GM19324 (cell line): ENCODE measurements at regions not wholly inside any gene's neighbourhood (a gene's known extent, or its start where the extent isn't known, plus 50 kb on each side); places are given as distances from the start of the nearest gene placed in this dataset.

Experiments used
- ATAC-seq: cut with Tn5 transposase; IDR thresholded peaks from one replicate; pipeline ENCODE4 v1.9.1; 2021; ENCODE audit warnings: mild to moderate bottlenecking, moderate library complexity; ENCODE audit not compliant: unreplicated experiment, low FRiP score

- no peak for ATAC-seq
Observed at GRCh38 chr15:47602121-47602520, 115.2 kb upstream of the SEMA6D start.

- ATAC-seq, result no peak
Observed at GRCh38 chr15:47603026-47603425, 114.3 kb upstream of the SEMA6D start.

GRCh38 chr15:47607695-47608094 lies 109.6 kb upstream of the SEMA6D start:
- no peak for ATAC-seq

DNA sequence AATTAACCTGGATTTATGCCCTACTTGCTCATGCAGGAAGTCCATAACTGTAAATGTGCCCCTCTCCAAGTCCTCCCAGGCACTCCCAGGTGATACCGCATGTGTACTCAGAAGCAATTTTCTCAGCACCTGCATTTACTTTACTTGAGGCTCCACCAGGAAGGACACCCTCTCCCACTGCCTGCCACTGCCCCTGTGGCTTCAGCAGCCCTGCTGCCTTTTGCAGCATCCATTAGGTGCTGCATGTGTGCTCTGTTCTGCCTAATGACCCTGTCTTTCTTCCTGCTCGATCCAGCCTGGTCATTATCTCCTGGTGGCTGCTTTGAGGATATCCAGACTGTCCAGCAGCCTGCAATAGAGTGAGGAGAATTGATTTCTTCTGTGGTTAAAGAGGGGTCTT lies 107.6 kb upstream of the SEMA6D start:
- no peak for ATAC-seq

- ATAC-seq, result no peak
Observed at GRCh38 chr15:47610736-47611135, 106.6 kb upstream of the SEMA6D start.

DNA sequence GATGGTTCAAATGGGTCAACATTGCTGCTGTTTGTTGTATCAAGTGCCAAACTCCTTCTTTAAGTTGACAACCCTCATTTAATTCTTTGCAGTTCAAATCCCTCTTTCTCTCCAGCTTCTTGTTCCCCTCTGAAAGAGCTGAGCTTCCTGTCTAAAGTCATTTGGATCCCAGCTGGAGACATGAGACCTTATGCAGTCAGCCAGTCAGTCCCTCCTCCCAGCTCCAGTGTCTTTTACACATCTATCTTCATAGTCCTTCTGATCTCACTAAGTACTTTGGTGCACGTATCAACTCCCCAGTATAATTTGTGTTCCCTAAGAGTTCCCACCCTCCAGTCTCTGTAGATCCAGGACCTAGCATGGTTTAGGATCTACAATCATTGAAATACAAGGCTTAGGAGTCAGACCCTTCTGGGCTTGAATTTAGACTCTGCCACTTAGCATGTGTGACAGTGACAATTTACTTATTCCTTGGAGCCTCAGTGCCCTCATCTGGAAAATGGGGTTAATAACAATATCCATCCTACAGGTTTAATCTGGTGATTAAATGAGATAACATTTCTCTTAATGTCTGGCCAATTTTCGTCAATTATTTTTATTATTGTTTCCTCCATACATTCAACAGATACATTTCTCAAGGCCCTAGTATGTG lies 102.8 kb upstream of the SEMA6D start:
- ATAC-seq, result no peak

DNA sequence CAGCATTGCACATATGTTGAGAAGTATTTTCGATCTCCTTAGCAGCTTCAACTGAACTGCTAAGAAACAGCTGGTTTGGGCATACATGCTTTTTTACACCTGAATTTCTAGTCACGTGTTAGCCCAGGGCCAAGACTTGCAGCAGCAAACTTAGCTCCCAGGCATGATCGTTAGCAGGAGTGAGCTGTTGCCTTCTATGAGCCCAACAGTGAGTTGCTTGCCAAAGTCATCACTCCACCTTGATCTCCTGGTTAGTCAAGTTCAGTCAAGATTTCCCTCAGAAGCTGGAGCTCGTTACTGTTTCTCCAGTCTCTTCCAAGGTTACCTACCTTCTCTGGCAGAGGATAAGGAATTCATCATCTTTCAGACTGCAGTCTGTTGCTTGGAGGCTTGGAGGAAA lies 100.4 kb upstream of the SEMA6D start:
- ATAC-seq, result no peak

GRCh38 chr15:47618241-47618640 lies 99.1 kb upstream of the SEMA6D start:
- no peak for ATAC-seq

DNA sequence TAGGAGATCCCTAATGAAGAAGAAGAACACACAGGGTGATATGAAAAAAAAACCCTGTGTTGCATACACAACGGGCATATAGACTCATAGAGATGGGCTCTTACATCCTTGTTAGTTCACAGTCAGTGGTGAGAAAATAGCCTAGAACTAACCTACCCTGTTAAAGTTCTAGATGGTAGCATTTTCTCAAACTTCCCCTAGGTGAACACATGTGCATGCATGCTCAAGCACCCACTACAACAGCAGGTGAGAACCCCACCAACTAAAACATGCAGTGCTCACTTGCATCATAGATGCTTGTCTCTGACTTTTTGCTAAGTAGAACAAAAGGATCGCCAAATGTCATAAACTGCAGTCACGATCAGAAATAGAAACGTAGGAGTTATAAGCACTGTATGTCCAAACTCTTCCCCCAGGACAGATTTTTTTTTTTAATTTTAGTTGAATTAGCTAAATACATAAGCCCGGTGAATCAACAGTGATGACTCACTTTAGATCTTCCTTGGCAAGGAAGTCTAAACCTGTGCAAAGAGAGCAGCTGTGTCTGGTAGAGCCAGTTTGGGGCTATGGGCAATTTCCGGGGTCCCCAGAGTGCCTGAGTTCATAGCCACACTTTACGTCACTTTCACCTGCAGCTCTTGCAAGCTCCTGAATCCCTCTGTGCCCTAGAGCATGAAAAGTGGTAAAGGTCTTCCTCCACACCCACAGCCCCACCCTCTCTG lies 96.2 kb upstream of the SEMA6D start:
- ATAC-seq, result no peak

GRCh38 chr15:47622055-47622454 lies 95.2 kb upstream of the SEMA6D start:
- ATAC-seq, result no peak

GRCh38 chr15:47624503-47624902 lies 92.8 kb upstream of the SEMA6D start:
- no peak for ATAC-seq

- ATAC-seq, result no peak
Observed at GRCh38 chr15:47639042-47639441, 78.3 kb upstream of the SEMA6D start.

GRCh38 chr15:47640079-47640478 lies 77.2 kb upstream of the SEMA6D start:
- ATAC-seq, result no peak

DNA sequence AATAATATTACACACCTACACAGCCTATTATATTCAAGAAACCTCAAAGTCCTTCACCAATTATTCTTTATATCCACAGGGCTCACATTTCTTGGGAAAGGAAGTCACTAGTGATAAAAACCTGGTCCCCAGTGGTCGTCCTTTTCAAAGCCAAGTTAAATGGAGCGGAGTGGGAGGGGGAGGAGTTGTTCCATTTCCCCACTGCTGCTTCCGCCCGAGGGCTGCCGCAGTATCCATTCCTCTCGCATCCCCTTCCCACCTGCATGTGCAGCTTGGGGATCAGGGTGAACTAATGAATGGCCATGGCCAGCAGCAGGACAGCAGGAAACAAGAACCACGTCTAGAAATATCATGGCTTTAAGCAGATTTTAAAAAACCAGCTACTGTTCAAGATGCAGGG lies 76.4 kb upstream of the SEMA6D start:
- ATAC-seq, result no peak

- ATAC-seq, result no peak
Observed at GRCh38 chr15:47644722-47645121, 72.6 kb upstream of the SEMA6D start.

- no peak for ATAC-seq
Observed at GRCh38 chr15:47650564-47650963, 66.7 kb upstream of the SEMA6D start.

DNA sequence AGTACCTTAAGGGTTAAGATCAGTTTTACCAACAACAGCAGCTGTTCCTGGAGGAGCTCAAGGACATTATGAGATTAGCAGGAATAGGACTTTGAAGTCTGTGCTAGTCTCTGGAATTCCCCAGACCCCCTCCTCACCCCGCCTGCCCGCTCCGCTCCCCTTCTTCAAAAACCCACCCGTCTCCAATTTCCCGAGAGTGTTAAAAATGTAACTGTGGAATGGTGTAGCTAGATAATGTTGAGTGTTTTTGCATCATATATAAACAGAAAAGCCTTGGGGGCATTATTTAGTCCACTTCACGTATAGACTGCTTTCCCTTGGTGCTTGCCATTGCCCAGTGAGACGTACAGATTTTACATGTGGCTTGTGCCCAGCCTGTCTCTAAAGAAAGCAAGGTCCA lies 65.0 kb upstream of the SEMA6D start:
- ATAC-seq, result no peak

DNA sequence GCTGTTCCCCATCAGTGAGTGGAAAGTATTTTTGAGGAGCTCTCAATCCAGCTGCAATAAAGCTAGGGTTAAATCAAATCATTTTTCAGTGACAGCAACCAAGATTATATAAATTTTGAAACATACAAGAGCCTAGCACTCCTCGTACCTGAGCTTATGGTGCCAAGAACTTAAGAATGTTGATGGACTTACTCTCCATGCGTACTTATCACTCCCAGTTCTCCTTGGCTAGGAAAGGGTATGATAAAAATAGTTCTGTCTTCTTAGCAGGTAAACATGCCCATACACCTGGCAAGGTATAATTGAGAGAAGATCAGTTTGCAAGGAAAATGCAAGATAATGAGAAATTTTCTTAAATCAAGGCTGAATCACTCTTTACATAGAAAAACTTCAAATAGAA lies 64.5 kb upstream of the SEMA6D start:
- ATAC-seq, result no peak

DNA sequence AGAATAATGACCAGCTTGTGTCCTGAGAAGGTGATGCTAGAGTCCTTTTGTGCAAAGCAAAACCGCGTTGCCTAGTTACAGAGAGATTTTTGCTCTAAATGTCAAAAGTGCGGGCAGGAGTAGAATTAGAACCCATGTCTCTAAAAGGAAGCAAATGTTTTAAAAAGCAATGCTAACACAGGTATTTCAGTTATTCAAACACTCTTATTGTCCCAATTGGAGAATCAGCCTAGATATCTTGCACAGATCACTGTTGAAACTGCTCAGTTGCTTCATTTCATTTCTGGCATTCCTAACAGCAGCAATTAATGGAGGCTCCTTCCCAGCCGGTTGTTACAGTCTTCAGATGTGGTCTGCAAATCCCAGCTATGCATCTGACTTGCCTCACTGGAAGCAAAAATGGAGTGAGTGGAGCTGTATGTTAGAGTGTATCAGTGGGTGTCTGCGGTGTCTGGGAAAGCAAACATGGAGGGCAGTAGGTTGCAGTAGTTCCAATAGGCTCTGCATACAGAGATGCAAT lies 55.6 kb upstream of the SEMA6D start:
- ATAC-seq, result no peak

GRCh38 chr15:47663101-47663500 lies 54.2 kb upstream of the SEMA6D start:
- no peak for ATAC-seq
